ENCODE measurements at regions not wholly inside any gene's neighbourhood (a gene's known extent, or its start where the extent isn't known, plus 50 kb on each side); places are given as distances from the start of the nearest gene placed in this dataset.

- TF ChIP-seq CTCF (IDR thresholded peaks at IDR 0.05; ENCODE audit: low read length) (no peak), EZH2 (optimal IDR thresholded peaks at IDR 0.05; ENCODE audit: low read depth, low read length) (no peak)
Measured at GRCh38 chr2:234318361-234318760, 178.5 kb downstream of the ARL4C start.
